Right ventricle myocardium superior (tissue), 1 donor: ENCODE measurements at regions not wholly inside any gene's neighbourhood (a gene's known extent, or its start where the extent isn't known, plus 50 kb on each side); places are given as distances from the start of the nearest gene placed in this dataset.

Source experiments
- ATAC-seq: fragments of 200-7000 bp; cut with Tn5 transposase; one replicate; pipeline ENCODE4 v1.9.1; 2020; ENCODE audit warnings: mild to moderate bottlenecking; ENCODE audit not compliant: poor library complexity
- DNase-seq: peaks from one replicate; pipeline ENCODE4 v3.0.0-alpha.2; 2020
- intact Hi-C: fragments of 100-400 bp; cut with DNase I; formaldehyde crosslinking; loops from one replicate; pipeline ENCODE4 v1.11.2; 2022
- donor health status: DM: no; HTN: yes; CAD: no; lungs with severe emphysema.

DNA sequence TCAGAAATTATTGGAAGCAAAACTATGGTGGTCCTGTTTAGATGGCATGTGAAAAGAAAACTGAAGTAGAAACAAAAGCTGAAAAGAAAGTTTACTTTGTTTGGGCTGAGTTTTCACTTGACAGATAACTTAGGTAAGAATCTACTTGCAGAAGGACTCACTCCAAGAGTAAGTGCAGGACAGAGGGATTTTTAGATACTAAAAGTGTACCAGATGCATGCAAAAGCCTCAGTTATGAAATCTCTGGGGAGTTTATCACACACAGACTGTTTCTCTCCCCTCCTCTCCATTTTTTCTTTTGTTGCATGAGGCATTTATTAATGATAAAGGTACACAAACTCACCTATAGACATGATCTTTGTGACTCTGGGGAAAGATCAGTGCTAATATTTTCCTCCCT is 127.5 kb upstream of the GIMD1 start:
- intact Hi-C loops: no loop called here
- ATAC-seq (no peak), DNase-seq (no peak)

DNA sequence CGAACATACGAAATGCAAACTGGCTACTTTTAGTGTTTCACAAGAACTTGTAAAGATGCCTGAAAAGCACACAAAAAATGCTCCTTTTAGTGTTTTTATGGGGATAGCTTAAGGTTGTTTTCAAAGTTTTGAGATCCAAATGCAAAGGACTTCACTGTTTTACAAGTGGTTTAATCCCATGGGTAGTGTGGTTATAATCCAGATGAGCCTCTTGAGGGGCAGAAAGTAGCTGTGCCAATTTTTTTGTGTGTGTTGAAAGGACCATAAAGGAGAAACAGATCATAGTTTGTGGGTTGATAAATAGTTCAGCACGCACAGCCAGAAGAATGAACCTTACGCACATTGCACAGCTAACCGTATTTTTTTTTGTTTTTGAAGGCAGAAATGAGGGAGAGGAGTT is 126.9 kb upstream of the GIMD1 start:
- intact Hi-C loops: no loop called here
- ATAC-seq: no peak

DNA sequence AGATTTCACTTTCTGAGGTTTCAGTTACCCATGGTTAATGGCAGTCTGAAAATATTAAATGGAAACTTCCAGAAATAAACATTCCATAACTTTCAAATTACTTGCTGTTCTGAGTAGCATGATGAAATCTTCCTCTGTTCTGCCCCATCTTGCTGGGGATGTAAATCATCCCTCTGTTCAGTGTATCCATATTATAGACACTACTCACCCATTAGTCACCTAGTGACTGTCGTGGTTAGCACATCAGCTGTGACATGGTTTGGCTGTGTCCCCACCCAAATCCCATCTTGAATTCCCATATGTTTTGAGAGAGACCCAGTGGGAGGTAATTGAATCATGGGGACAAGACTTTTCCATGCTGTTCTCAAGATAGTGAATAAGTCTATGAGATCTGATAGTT is 125.5 kb upstream of the GIMD1 start:
- no peak for DNase-seq
- ATAC-seq: no peak

More for the DNA sequence above, 126.9 kb upstream of the GIMD1 start:
- no peak for DNase-seq

DNA sequence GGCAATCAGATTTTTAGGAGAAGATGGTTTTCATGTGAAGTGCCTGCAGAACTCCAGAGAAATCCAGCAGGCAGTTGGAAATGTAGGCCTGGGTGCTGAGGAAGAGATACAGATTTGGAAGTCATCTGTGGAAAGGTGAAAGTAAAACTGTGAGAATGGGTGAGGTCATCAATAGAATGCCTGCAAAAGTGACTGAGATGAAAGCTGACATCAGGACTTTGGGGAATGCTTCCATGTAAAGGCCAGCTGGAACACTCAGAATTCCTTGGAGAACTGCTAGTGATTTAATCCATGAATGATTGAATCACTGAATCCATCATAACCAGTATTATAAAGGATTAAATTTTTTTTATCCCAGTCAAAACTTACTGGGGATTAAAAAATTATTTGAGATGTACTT is 124.5 kb upstream of the GIMD1 start:
- DNase-seq: no peak
- intact Hi-C loops: no loop called here
- ATAC-seq: no peak

More for the DNA sequence above, 125.5 kb upstream of the GIMD1 start:
- intact Hi-C loops: no loop called here

DNA sequence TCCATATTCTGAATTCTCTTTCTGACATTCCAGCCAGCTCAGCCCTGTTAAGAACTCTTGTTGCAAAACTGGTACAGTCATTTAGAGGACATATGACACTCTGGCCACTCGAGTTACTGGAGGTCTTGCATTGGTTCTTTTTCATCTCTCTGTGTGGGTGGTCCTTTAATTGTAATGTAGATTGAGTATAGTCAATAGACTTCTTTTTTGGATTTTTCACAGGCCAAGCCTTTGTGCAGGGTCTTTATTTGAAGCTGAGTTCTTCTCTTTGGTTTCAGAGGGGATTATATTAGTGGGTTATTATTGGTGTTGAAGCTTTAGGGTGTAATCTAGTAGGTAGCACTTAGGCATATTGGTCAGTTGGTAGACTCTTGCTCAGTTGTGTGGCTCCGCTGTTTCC is 118.0 kb upstream of the GIMD1 start:
- DNase-seq: no peak
- intact Hi-C loops: no loop called here

DNA sequence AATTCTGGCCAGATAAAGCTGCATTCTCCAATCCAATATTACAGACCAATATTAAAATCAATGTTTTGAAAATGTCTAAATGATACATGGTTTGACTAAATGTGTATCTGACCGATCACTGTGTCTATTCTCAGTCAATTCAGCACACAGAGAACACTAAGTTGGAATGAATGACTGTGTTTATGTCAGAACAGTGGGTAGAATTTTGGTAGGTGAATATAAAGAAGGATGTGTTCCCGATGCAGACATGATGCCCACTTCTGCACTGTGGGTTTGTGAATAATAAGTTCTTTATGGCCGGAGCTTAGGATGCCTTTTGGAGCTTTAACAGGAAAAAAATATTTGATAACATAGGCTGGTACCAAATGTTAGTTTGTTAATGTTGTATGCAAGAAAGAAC is 113.2 kb upstream of the GIMD1 start:
- intact Hi-C loops: no loop called here
- ATAC-seq (no peak), DNase-seq (no peak)

More for the DNA sequence above, 118.0 kb upstream of the GIMD1 start:
- ATAC-seq: no peak

DNA sequence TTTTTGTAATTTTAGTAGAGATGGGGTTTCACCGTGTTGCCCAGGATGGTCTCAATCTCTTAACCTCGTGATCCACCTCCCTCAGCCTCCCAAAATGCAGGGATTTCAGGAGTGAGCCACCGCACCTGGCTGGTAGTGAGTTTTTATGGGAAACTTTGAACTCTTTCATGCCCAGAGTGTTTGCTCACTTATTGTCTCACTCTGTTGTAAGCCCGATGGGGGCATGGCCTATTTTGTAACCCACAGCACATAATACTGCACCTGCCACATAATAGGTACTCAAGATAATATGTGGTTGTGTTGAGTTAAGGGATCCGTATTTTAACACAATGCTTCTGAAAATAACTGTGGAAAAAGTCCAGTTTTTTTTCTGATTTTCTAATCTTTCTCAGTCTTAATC is 109.6 kb upstream of the GIMD1 start:
- no peak for ATAC-seq
- intact Hi-C loops: no loop called here
- DNase-seq: no peak

DNA sequence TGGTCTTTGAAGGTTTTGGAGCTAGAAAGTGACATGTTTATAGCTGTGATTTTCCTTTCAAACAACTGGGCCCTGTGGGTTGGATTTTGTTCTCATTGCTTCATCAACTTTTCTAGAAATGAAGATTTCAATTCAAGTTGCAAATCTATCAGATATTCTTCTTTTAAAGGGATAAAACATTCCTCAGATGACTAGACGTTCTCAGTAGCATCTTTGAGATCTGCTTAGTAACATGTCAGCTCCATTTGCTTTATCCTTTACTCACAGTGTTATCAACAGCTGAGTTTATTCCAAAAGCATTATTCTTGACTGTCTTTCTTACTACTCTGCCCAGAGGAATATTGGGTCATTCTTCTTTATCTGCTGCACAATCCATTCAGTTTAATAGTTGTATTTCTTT is 108.2 kb upstream of the GIMD1 start:
- no peak for DNase-seq
- intact Hi-C loops: no loop called here
- ATAC-seq: no peak

DNA sequence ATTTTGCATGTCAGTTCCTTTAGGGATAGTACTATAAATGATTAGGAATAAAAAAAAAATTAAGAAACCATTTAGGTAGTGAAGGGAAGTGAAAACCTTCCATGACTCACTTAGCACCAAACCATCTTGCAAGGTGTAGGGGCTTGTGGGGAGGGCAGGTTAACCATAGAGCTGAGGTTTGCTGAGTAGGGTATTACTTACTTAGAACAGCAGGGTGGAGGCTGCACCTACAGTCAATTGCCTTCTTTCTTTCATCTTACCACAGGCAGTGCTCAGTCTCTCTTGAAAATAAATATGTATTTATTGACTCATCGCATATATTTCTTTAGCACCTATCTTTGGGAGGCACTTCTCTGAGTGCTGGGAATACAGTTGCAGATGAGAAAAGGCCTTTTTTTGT is 104.9 kb upstream of the GIMD1 start:
- ATAC-seq (no peak), DNase-seq (no peak)
- intact Hi-C loops: no loop called here

DNA sequence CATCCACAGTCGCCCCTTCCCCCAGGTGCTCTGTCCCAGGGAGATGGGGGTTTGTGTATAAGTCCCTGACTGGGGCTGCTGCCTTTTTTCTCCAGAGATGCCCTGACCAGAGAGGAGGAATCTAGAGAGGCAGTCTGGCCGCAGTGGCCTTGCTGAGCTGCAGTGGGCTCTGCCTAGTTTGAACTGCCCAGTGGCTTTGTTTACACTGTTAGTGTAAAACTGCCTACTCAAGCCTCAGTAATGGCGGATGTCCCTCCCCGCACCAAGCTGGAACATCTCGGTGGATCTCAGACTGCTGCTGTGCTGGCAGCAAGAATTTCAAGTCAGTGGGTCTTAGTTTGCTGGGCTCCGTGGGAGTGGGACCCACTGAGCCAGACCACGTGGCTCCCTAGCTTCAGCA is 102.6 kb upstream of the GIMD1 start:
- DNase-seq (no peak), ATAC-seq (no peak)
- intact Hi-C loops: no loop called here

DNA sequence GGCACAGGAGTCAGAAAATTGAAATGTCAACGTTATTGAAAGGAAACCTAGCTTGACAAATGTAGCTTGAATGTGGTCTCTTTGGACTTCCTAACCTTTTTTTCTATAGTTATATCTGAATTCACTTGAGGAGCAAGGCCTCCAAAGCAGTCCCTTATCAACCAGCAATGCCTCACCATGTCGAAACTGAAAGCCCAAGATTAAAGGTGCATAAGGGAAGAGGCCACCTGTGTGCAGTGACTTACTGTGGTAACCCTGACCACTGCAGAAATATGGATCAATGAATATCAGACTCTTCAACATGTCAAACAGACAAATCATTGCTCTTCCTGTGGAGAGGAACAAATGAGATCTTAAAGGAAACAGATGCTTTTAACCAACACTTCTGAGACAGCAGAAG is 95.0 kb upstream of the GIMD1 start:
- no peak for DNase-seq

DNA sequence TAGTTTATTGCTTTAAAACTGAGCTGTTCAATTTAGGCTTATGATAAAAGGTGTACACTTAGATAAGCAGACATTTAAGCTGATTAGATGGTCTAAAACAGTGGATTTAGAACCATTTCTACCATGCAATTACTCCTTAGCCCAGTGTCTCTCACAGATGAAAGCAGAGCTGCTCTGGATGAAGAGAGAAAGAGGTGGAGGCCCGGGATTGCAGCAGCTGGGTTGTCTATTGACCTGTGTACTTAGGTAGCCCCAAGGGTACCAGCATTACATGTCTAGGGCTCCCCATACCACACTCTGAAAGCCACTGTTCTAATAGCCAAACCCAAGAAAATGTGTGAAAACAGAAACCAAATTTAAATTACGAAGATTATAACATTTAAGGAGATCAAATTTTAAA is 86.0 kb upstream of the GIMD1 start:
- DNase-seq (no peak), ATAC-seq (no peak)
- intact Hi-C loops: no loop called here

More for the DNA sequence above, 95.0 kb upstream of the GIMD1 start:
- intact Hi-C loops: no loop called here
- no peak for ATAC-seq

DNA sequence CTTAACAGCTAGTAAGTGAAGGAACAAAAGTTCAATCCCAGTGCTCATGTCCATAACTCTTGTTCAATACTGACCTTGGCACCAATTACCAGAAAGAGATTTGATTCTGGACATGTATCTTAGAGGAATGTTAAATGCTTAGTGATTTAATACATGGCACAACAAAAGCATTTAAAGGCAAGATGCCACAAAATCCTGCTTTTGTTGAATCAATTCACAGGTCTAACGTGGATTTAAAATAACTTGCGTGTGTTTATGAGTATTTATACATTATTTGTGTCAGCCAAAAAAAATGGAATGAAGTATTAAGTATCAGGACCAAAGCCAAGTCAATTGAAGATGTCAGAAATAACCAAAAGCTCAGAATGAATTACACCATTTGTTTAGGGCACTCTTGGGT is 85.4 kb upstream of the GIMD1 start:
- intact Hi-C loops: no loop called here
- ATAC-seq (no peak), DNase-seq (no peak)

DNA sequence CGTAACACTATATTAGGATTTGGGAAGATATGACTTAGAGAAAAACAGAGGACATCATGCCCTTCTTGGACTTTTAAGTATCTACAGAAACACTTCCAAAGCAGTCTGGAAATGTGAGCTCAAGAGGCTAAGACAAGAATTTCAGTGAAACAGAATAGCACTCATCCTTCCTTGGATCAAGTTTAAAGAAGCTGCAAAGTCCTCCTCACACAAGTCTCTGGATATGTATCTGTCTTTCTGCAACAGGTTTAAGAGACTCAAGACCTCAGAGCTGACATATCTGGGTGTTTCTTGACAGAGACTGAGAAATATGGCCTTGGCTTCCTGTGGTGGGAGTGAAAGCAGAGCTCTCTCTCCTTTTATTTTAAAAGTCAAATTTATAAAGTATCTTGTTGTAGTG is 82.5 kb upstream of the GIMD1 start:
- intact Hi-C loops: no loop called here
- DNase-seq (no peak), ATAC-seq (no peak)

DNA sequence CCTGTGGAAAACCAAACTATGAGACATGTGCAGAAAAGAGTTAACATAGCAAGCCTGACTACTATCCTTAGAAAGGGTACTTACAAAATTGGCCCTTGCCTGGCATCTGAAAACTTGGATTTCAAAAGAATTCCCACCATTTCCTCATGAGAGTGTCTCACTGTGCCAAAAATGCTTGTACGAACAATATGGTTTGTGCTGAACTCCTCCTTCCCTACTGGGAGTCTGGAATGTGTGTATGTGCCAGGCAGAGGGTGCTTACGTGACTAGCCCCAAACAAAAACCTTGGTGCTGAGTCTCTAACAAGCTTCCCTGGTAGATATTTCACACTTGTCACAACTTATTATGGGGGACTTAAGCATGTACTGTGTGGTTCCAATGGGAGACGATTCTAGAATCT is 81.7 kb upstream of the GIMD1 start:
- ATAC-seq: no peak
- intact Hi-C loops: no loop called here

DNA sequence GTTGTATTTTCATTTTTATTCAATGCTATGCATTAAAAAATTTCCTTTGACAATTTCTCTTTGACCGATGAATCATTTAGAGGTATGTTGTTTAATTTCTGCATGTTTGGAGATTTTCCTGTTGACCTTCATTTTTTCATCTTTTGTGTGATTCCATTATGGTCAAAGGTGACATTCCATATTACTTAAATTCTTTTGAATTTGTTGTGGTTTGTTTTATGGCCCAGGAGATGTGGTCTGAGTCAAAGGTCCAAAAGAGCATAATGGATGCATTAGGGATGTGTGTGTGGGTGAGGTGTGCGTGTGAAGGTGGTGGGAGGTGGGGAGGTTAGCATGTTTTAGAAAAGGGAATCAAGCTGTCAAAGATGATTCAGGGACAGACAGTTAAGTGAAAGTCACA is 76.0 kb upstream of the GIMD1 start:
- no peak for DNase-seq
- intact Hi-C loops: no loop called here
- no peak for ATAC-seq

More for the DNA sequence above, 81.7 kb upstream of the GIMD1 start:
- DNase-seq: no peak

DNA sequence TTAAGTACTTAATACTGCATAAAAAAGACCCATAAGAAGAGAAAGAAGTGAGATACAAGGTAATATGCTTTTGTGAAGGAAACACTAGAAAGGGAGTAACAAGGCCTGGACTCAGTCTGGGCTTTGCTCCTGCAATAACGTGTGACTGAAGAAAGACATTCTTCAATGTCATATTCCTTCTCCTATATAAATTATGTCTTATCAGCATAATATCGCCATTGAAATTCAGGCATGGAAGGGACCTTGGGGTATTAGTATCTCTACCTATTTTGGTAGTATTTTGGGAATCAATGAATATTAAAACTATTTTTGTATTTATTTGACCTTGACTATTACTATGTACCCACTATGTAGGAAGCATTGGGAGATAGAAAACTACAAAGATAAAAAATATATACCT is 62.2 kb upstream of the GIMD1 start:
- no peak for ATAC-seq
- intact Hi-C loops: no loop called here
- DNase-seq: no peak

DNA sequence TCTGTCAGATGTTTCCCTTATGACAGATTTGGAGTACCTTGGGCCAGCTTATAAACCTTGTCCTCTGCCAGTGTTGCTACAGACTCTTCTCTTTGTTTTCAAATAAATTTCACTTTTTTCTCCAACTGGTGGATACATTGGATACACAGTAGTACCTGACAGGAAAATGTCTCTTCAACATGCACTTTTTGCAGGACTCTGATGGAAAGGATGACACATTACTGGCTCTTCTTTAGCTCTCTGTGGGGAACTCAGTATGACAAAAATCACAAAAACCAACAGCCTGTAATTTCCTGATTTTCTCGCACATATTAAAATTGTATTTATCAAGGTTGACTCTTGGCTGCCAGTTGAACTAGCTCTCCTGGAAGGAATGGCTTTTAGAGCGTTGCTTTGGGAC is 61.3 kb upstream of the GIMD1 start:
- intact Hi-C loops: no loop called here
- ATAC-seq (no peak), DNase-seq (no peak)

DNA sequence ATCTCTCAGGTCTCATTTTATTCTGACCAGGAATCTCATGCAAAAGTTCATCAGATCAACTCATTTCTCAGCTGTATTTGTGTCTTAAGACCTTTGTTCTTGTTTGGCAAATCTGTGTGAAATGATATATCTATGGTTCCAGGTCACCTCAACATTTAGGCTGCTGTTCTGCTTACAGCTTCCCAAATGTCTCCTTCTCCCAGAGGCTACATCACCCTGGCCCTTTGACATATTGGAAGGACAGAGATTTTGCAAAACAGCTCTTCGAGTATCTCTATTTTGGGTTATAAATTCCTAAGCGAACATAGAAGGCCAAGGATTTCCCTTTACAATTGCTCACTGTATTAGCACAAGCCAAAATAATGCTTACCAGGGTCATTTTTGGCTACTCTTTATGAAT is 57.5 kb upstream of the GIMD1 start:
- no peak for ATAC-seq
- DNase-seq: no peak
- intact Hi-C loops: no loop called here

DNA sequence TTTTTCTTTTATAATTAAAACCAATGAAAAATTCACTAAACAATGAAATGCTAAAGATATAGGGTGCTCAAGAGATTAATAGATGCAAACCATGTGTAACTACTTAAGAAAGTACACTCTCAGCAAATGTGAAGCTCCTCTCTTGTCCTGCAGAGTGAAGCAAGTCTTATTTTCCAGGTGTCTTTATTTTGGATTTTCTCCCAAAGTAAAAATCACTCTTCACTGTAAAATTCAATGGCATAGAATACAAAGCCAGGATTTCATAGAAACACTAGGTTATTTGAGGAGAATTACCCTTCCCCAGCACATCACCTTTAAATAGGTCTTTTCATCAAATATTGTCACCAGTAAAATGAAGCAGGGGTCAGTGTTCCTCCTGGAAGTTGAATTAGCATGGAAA is 57.0 kb upstream of the GIMD1 start:
- DNase-seq (no peak), ATAC-seq (no peak)
- intact Hi-C loops: no loop called here

DNA sequence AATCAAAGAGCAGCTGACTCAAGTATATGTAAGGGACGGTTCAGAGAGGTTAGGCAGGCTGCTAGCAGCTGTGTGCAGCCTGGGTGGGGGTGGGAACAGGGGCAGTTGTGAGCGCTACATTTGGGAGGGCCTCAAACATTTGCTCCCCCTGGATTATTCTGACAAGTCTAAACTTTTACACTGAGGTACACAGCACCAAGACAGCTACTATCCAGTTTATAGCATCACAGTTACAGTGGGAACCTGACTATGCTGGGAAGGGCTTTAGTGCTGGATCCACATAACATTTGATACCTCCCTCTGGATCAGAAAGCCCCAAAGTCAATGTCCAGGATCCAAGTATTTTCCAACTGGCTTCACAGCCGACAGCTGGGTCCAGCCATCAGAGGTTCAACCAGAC is 55.8 kb upstream of the GIMD1 start:
- no peak for DNase-seq
- intact Hi-C loops: no loop called here
- ATAC-seq: no peak

DNA sequence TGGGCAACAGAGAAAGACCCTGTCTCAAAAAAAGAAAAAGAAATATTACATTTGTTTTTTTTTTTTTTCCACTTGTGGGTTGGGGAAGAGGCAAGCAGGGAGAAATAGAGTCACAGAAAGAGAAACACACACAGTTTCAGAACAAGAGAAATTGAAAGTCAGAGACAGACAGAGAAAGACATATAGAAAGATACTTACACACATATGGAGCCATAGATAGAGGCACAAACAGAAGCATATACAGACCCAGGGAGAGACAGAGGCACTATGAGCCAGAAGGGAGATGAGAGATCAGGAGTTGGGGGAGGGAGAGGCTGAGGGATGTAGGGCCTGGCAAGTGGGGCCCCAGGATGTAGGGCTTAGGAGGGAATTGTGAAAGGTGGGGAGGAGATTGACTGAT is 55.2 kb upstream of the GIMD1 start:
- no peak for DNase-seq
- intact Hi-C loops: no loop called here
- ATAC-seq: no peak
